HCT116 (cell line): ENCODE measurements at regions not wholly inside any gene's neighbourhood (a gene's known extent, or its start where the extent isn't known, plus 50 kb on each side); places are given as distances from the start of the nearest gene placed in this dataset.

Source experiments
- ATAC-seq: fragments of 200-7000 bp; cut with Tn5 transposase; 2 replicates; pipeline ENCODE4 v1.9.1; 2020; ENCODE audit warnings: mild to moderate bottlenecking, moderate library complexity
- BruUV-seq: library from RNA; stranded (reverse); fragments of 400-500 nt; replicated peaks from 2 replicates; lab custom pipeline; 2021; lab: Mats Ljungman, UMichigan
- CTCF ChIA-PET: fragments of 300-600 bp; sonication (Branson Sonifier 250); formaldehyde crosslinking; loops from one replicate; lab custom pipeline; 2021; ENCODE audit warnings: antibody characterized with exemption; lab: Charles Lee
- POLR2A ChIA-PET: fragments of 300-600, 350-600 bp; sonication (Branson Sonifier 250); formaldehyde crosslinking; loops from one replicate; lab custom pipeline; 2021; ENCODE audit warnings: antibody characterized with exemption; lab: Charles Lee
- RAD21 ChIA-PET, 2 experiments: fragments of 300-600 bp; sonication (Branson Sonifier 250); formaldehyde crosslinking; loops; one replicate each; lab custom pipeline; 2023; ENCODE audit warnings: low total read pairs in 2 of 2; ENCODE audit not compliant: uncharacterized antibody in 2 of 2, unreplicated experiment in 2 of 2, low non-redundant PET in 1 of 2; lab: Charles Lee
- DNase-seq: peaks from one replicate; pipeline ENCODE4 v3.0.0-alpha.2; 2010; ENCODE audit warnings: low read depth, low spot score
- H2AFZ ChIP-seq: fragments of 200-600 bp; shearing (Covaris generic), sonication (generic); 2 replicates; pipeline ENCODE4 v1.6.1; 2017; ENCODE audit warnings: low read depth, mixed run types, mixed read lengths, antibody characterized with exemption, low read length; ENCODE audit not compliant: poor library complexity, severe bottlenecking
- H3K27ac ChIP-seq: 2 replicates; pipeline ENCODE4 v1.5.1; 2012; ENCODE audit warnings: low read depth, low read length
- H3K27me3 ChIP-seq: fragments of 200-600 bp; sonication (generic); 2 replicates; pipeline ENCODE4 v1.6.1; 2016; ENCODE audit warnings: mixed run types, low read length, mixed read lengths; ENCODE audit not compliant: insufficient read depth
- H3K36me3 ChIP-seq, 2 experiments: fragments of 200-500 bp in 1 of 2; fragments of 200-600 bp in 1 of 2; sonication (Bioruptor generic) in 1 of 2; sonication (generic) in 1 of 2; 2 replicates each; pipeline versions ENCODE4 v1.5.1 to v1.6.1; 2014 to 2016; ENCODE audit warnings: low read length in 2 of 2, inconsistent platforms in 1 of 2, mixed read lengths in 1 of 2, mixed run types in 1 of 2; ENCODE audit not compliant: insufficient read depth in 2 of 2, control insufficient read depth in 1 of 2
- H3K4me1 ChIP-seq, 2 experiments: fragments of 200-600 bp in 1 of 2; sonication (generic) in 1 of 2; 2 replicates each; pipeline versions ENCODE4 v1.5.1 to v1.6.1; 2012 to 2017; ENCODE audit warnings: low read length in 2 of 2, inconsistent platforms in 1 of 2, mild to moderate bottlenecking in 1 of 2, mixed read lengths in 1 of 2, mixed run types in 1 of 2, moderate library complexity in 1 of 2; ENCODE audit not compliant: insufficient read depth in 2 of 2, control insufficient read depth in 1 of 2
- H3K4me2 ChIP-seq: fragments of 200-600 bp; sonication (generic); 2 replicates; pipeline ENCODE4 v1.6.1; 2017; ENCODE audit warnings: mixed run types, low read length, mixed read lengths
- H3K4me3 ChIP-seq, 2 experiments: fragments of 200-600 bp in 1 of 2; sonication (generic) in 1 of 2; replicated peaks in 1 of 2; 2 replicates each; pipeline ENCODE4 v1.5.1; 2011 to 2016; ENCODE audit warnings: low read length in 2 of 2, control low read depth in 1 of 2, low read depth in 1 of 2, mild to moderate bottlenecking in 1 of 2, mixed read lengths in 1 of 2, mixed run types in 1 of 2
- H3K79me2 ChIP-seq: fragments of 200-600 bp; sonication (generic); 2 replicates; pipeline ENCODE4 v1.6.1; 2017; ENCODE audit warnings: mild to moderate bottlenecking, mixed run types, low read length, moderate library complexity, mixed read lengths; ENCODE audit not compliant: insufficient read depth
- H3K9ac ChIP-seq: fragments of 200-600 bp; sonication (generic); 2 replicates; pipeline ENCODE4 v1.6.1; 2016; ENCODE audit warnings: low read length, mixed read lengths
- H3K9me2 ChIP-seq: fragments of 200-600 bp; sonication (generic), shearing (Covaris generic); 2 replicates; pipeline ENCODE4 v1.6.1; 2017; ENCODE audit warnings: mixed run types, mild to moderate bottlenecking, moderate library complexity; ENCODE audit not compliant: insufficient read depth
- H3K9me3 ChIP-seq, 2 experiments: fragments of 200-500 bp in 1 of 2; fragments of 200-600 bp in 1 of 2; sonication (Bioruptor generic) in 1 of 2; sonication (generic) in 1 of 2; 2 replicates each; pipeline ENCODE4 v1.6.1; 2014 to 2017; ENCODE audit warnings: low read length in 2 of 2, mixed read lengths in 2 of 2, inconsistent platforms in 1 of 2, low read depth in 1 of 2, mild to moderate bottlenecking in 1 of 2, mixed run types in 1 of 2, moderate library complexity in 1 of 2; ENCODE audit not compliant: control insufficient read depth in 1 of 2, insufficient read depth in 1 of 2
- H4K20me1 ChIP-seq: fragments of 200-600 bp; sonication (generic), shearing (Covaris generic); 2 replicates; pipeline ENCODE4 v1.6.1; 2017; ENCODE audit warnings: mixed run types, mild to moderate bottlenecking, moderate library complexity; ENCODE audit not compliant: insufficient read depth
- ATF3 ChIP-seq: IDR thresholded peaks from 2 replicates; pipeline ENCODE4 v1.6.1; 2012
- CBX3 ChIP-seq: IDR thresholded peaks from 2 replicates; pipeline ENCODE4 v1.6.1; 2012; ENCODE audit warnings: low read depth
- CEBPB ChIP-seq: IDR thresholded peaks from 2 replicates; pipeline ENCODE4 v1.6.1; 2012; ENCODE audit warnings: low read depth
- EGR1 ChIP-seq: IDR thresholded peaks from 2 replicates; pipeline ENCODE4 v1.6.1; 2012; ENCODE audit warnings: low read depth
- ELF1 ChIP-seq: IDR thresholded peaks from 2 replicates; pipeline ENCODE4 v1.6.1; 2012; ENCODE audit warnings: low read depth, borderline replicate concordance
- EZH2 ChIP-seq: fragments of 200-600 bp; sonication (generic); IDR thresholded peaks from 2 replicates; pipeline ENCODE4 v1.6.1; 2017; ENCODE audit warnings: antibody characterized with exemption, mixed run types
- EZH2phosphoT487 ChIP-seq: fragments of 200-600 bp; IDR thresholded peaks from 2 replicates; pipeline ENCODE4 v1.6.1; 2018; ENCODE audit warnings: antibody characterized with exemption, borderline replicate concordance
- FOSL1 ChIP-seq: IDR thresholded peaks from 2 replicates; pipeline ENCODE4 v1.6.1; 2012; ENCODE audit warnings: low read depth
- JUND ChIP-seq: IDR thresholded peaks from 2 replicates; pipeline ENCODE4 v1.6.1; 2012
- MAX ChIP-seq: IDR thresholded peaks from 2 replicates; pipeline ENCODE4 v1.6.1; 2012
- RAD21 ChIP-seq: IDR thresholded peaks from 2 replicates; pipeline ENCODE4 v1.6.1; 2012; ENCODE audit warnings: low read depth, mild to moderate bottlenecking
- REST ChIP-seq: IDR thresholded peaks from 2 replicates; pipeline ENCODE4 v1.6.1; 2012; ENCODE audit warnings: low read depth
- SP1 ChIP-seq: IDR thresholded peaks from 2 replicates; pipeline ENCODE4 v1.6.1; 2012; ENCODE audit warnings: low read depth
- SRF ChIP-seq: IDR thresholded peaks from 2 replicates; pipeline ENCODE4 v1.6.1; 2012; ENCODE audit warnings: low read depth
- TCF7L2 ChIP-seq: IDR thresholded peaks from 2 replicates; pipeline ENCODE4 v1.7.0; 2011; ENCODE audit warnings: borderline replicate concordance, inconsistent platforms; ENCODE audit not compliant: insufficient read depth, insufficient read length; ENCODE audit errors: extremely low read depth
- YY1 ChIP-seq: IDR thresholded peaks from 2 replicates; pipeline ENCODE4 v1.6.1; 2011; ENCODE audit warnings: low read length, low read depth, moderate library complexity, mild to moderate bottlenecking; ENCODE audit not compliant: insufficient replicate concordance; ENCODE audit errors: extremely low read depth
- ZBTB33 ChIP-seq: IDR thresholded peaks from 2 replicates; pipeline ENCODE4 v1.6.1; 2011; ENCODE audit warnings: mild to moderate bottlenecking, low read length, moderate library complexity; ENCODE audit not compliant: insufficient replicate concordance; ENCODE audit errors: extremely low read depth
- ZFX ChIP-seq: fragments of 450-650 bp; IDR thresholded peaks from 2 replicates; pipeline ENCODE4 v1.6.1; 2017
- ZNF274 ChIP-seq: fragments of 200-500 bp; sonication (Bioruptor generic); IDR thresholded peaks from 2 replicates; pipeline ENCODE4 v1.6.1; 2014; ENCODE audit warnings: mild to moderate bottlenecking, low read depth, low read length, inconsistent platforms
- intact Hi-C: fragments of 100-400 bp; cut with micrococcal nuclease; formaldehyde crosslinking; loops from 2 replicates; pipeline ENCODE4 v1.10.0; 2022

- no peaks in the 10 kb centered on the region for H3K27me3 ChIP-seq
- no peak for ATAC-seq
- no peak overlapping the region for H3K9ac ChIP-seq
- BruUV-seq = no TSS peak
- no peaks in the 10 kb centered on the region for H4K20me1 ChIP-seq
- H3K27ac ChIP-seq = no peak overlapping the region
- H3K4me1 ChIP-seq = no peaks in the 10 kb centered on the region
- H3K9me3 ChIP-seq = peaks cover 17 to 25% of the 10 kb centered on the region in 2 experiments; a peak in 2 of 4 replicates
- no peak for DNase-seq
- no peak for TF ChIP-seq CBX3
- no peak for TF ChIP-seq TCF7L2
- no peak for TF ChIP-seq SRF
- no peak for TF ChIP-seq ZFX
- TF ChIP-seq ATF3 = no peak
- TF ChIP-seq YY1 = no peak
- TF ChIP-seq FOSL1 = no peak
- TF ChIP-seq MAX = no peak
- no peak for TF ChIP-seq EGR1
- TF ChIP-seq ZBTB33 = no peak
- TF ChIP-seq EZH2phosphoT487 = no peak
- no peak for TF ChIP-seq REST
- TF ChIP-seq CEBPB = no peak
- no peak for TF ChIP-seq EZH2
- no peak for TF ChIP-seq RAD21
- no peak for TF ChIP-seq ELF1
- TF ChIP-seq SP1 = no peak
- no peak for TF ChIP-seq ZNF274
- no peak for TF ChIP-seq JUND
- no peak overlapping the region for H3K4me3 ChIP-seq
- H3K4me2 ChIP-seq = no peak overlapping the region
- no peaks in the 10 kb centered on the region for H3K36me3 ChIP-seq
- H3K9me2 ChIP-seq = no peaks in the 10 kb centered on the region
- ChIA-PET POLR2A (no interaction called here), CTCF (no interaction called here), RAD21 (no interaction called here)
- no peaks in the 10 kb centered on the region for H3K79me2 ChIP-seq
- no peak overlapping the region for H2AFZ ChIP-seq
- intact Hi-C loops = no loop called here
Measured at GRCh38 chr16:64047207-64047606, 1074.7 kb downstream of the CDH11 start.
